ENCODE measurements at regions not wholly inside any gene's neighbourhood (a gene's known extent, or its start where the extent isn't known, plus 50 kb on each side); places are given as distances from the start of the nearest gene placed in this dataset.
A peak's percentile ranks its signal among the peaks of the same experiment; 100 is the strongest.

GRCh38 chr1:209318181-209319056 is 265.1 kb upstream of the CAMK1G start:
- DNase-seq, result no peak

DNA sequence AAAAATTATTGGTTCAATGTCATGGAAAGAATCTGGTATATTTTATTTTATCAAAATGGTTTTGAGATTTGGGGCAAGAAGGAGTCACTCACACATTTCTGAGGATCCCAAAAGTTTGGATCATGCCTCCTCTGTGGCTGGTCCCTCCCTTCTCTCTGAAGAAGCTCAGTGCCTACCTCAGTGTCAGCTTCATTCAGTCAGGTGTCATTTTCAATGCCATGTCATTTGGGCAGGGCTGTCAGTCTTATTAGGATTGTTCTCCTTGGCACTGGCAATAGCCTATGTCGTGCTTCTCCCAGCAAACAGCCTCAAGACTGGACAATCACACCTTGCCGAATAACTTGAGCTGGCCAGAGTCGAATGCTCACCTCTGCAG is 264.5 kb upstream of the CAMK1G start:
- no peak for DNase-seq

DNA sequence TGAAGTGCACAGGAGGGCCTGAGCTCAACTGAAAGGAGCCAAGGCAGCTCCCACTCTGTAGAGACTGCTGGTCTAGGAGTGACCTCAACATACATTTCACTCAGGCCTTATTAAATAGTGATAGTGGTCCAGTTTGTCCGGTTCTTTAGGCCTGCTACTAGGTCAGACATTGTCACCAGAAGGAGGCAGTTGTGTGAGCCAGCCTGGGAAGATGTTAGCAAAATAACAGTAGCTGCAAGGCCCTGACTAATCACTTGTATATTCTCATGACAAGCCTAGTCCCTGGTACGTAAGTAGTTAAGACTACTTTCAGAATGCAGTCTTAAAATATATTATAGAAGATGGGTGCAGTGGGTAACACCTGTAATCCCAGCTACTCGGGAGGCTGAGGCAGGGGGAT is 264.0 kb upstream of the CAMK1G start:
- DNase-seq, result no peak

- no peak for DNase-seq
Observed at GRCh38 chr1:209323743-209324142, 259.8 kb upstream of the CAMK1G start.

GRCh38 chr1:209324901-209325871 is 258.3 kb upstream of the CAMK1G start:
- DNase-seq, result no peak

DNA sequence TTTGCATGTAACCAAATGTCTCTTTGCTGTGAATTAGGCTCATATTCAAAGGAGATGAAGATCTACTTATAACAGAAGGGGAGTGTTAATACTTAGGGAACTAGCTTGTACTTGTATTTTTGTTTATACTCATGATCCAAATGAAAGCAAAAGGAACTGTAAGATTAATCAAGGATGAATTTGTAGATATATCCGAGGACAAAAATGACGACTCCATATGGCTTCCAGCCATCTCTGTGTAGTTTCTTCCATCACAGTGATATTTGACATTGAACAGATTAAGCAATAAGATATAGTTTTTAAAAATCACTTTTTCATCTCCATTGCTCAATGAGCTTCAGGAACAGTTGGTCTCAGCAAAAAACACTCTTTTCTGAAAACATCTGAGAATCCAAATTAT is 257.4 kb upstream of the CAMK1G start:
- no peak for DNase-seq

DNA sequence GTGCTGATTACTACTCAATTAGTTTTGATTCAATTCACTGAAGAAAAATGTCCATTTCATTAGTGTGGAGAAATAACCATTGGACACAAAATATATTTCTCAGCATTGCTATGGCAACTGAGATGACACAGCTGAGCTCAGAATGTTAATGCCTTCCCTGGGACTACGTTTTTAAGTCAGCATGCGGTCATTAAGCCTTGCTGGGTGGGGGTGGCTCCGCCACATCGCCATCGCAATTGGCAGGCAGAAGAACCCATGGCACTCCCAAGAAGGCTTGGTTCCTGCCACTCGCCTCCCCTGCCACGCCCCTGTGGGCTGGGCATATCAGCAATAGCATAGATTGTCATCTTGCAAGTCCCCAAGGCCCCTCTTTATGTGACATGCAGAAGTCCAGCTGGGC is 256.7 kb upstream of the CAMK1G start:
- DNase-seq, result peak in 5 of 51 donors; percentile 2 to 17 (median 4)

DNA sequence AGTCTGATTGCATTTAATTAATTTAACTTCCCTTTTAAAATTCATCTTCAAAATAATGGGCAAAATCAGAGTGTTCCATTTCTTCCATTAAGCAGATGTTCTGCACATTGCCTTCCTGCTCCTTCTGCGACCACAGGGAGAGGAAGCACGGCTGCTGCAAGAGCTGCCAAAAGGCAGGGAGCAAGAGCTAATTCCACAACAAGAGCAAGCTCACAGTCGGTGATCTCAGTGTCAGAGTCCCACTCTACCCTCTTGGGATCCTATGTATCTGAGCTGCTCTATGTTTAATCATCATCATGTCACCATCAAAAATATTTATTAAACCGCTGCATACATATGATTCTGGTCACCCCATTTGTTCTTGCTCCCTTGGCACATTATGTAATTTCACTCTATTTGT is 255.3 kb upstream of the CAMK1G start:
- DNase-seq, result no peak

DNA sequence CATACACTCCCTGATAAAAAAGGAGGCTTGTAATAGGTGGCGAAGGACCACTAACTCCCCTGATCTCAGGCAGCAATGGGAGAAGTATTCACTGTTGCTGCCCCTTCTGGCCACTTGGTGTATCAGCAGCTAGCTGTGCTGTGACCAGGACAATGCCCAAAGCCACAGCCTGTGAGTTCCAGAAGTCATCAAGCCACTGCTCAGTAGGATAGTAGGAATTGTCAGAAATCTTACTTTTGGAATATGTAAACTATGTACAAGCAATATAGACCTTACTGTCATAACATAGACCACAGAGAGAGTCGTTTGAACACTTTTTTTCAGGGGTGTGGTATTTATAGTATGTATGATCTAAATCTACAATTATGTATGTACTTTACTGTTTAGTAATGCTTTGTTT is 248.3 kb upstream of the CAMK1G start:
- DNase-seq, result peak in 6 of 51 donors; percentile 0 to 21 (median 2)

GRCh38 chr1:209341146-209341545 is 242.4 kb upstream of the CAMK1G start:
- no peak for DNase-seq

DNA sequence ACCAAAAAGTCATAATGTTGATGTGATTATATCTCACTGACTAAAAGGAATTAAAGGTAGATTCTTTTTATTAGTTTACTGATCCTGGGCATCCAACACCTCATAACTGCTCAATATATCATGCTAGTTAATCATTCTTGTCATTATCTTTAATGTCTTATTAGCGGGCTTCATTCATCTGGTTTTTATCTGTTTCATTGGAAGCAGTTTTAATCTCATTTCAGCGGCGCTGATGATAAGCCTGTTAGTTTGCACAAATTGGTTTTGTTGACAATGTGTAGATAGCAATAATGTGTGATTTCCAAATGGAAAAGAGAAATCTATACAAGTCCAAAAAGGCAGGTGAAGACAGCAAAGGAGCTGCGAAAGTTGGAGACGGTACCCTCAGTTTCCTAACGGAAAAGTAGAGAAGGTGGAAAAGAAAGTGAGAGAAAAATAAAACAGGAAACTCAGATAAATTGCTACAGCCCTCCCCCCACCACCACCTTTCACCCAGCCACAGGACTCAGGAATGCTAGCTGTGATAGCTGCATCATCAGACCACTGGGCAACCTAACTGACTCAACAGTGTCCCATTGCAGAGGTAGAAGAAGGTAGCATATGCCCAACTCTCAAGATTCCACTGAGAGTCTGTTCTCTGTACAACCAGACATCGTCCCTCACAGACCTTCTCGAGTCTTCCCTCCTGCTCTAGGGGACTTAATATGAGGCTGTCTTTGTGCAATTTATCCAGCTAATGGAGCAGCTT is 241.7 kb upstream of the CAMK1G start:
- DNase-seq, result no peak

- DNase-seq, result no peak
Observed at GRCh38 chr1:209342441-209343175, 240.9 kb upstream of the CAMK1G start.

DNA sequence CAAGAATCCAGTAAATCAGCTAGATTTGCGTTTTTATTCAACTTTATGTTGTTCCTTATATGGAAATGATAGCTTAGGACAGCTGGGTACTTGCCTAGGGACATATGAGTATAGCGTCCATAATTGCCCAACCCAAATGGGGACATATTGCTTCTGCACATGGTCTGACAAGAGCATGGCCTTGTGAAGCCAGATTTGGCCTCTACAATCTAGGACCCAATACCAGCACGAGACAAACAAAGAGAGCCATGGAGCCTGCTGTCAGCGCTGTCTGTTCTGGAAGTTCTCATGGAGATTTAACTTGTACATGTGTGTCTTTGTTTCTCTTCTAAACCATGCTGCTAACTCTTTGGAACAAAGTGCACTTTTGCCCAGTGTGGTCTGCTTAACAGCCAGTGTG is 240.0 kb upstream of the CAMK1G start:
- no peak for DNase-seq

DNA sequence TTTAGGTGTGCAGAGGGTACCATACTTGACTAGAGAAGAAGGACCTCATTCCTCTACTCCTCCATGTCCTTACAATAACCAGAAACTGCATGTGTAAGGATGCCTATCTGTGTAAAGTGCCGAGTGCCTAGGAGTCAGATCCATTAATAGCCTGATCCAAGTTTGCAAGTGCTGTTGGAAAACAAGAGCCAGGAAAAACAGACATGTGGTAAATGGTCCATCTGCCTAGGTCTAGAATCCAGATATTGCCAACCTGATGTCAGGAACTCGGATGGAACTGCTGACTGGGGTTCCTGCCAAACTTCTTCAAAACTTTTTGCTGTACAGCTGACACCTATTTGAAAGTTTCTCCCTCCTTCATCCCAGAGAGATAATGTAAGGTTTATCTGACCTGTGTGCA is 239.4 kb upstream of the CAMK1G start:
- DNase-seq, result no peak

GRCh38 chr1:209349363-209350308 is 233.9 kb upstream of the CAMK1G start:
- DNase-seq, result no peak

DNA sequence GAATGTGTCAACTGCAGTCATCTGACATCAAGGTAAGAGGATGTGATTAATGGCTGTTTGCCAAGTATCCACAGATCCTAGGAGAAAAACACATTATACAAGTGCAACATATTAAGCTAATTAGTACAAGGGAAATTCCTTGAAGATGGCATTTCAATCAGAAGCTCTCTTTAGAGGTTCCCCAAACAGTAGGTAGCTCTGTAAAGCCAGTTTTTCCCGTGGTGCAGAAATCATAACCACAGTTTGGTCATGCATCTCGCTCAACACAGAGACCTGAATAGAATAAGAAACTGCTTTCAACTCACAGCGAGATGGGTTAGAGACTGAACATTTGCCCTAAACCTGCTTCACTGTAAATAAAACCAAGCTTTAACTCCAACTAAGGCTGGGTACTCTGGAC is 230.5 kb upstream of the CAMK1G start:
- DNase-seq, result no peak

- peak in 44 of 51 donors; percentile 1 to 77 (median 44) for DNase-seq
Observed at GRCh38 chr1:209354111-209354839, 229.2 kb upstream of the CAMK1G start.

DNA sequence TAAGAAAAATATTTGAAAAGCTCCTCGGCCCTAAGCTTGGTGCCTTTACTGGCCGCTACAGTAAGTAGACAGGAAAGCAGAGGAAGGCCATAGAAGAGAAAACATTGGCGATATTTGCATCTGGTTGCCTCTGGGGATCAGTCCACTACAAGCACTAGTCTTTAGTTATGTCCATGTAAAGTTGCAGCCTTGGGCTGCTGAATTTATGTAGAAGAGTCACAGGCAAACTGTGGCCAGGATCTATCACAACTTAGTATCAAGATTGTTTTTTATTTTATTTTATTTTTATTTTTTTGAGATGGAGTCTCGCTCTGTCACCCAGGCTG is 228.7 kb upstream of the CAMK1G start:
- no peak for DNase-seq

DNA sequence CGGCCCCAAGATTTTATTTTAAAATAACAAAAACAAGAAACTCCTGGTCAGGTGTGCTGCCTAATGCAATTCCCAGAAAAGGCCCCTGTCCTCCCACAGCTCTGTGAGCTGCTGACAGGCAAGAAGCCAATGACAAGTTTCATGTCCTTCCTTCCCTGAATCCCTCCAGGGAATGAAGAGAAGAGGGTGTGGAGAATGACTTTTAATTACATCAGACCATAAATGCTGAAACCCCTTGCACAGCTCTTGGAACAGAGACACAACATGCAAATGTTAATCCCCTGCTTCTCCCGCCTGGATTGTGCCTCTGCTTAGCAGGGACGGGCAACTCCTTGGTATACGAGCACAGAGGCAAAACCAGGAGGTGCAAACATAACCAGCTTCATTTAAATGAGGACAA is 228.1 kb upstream of the CAMK1G start:
- no peak for DNase-seq

Data from hypothalamus (tissue), 51 donors.